Ammon's horn (tissue), 1 donor: ENCODE measurements at regions not wholly inside any gene's neighbourhood (a gene's known extent, or its start where the extent isn't known, plus 50 kb on each side); places are given as distances from the start of the nearest gene placed in this dataset.
A peak's percentile ranks its signal among the peaks of the same experiment; 100 is the strongest.

Experiments
- DNase-seq: peaks from one replicate; pipeline ENCODE4 v3.0.0-alpha.2; 2016; ENCODE audit warnings: low spot score

- no peak for DNase-seq
These were observed 99.9 kb upstream of the TENM3 start for GRCh38 chr4:182143086-182143821.

- peak; percentile 39 for DNase-seq
These were observed 99.2 kb upstream of the TENM3 start for GRCh38 chr4:182143822-182144625.

- no peak for DNase-seq
These were observed 98.4 kb upstream of the TENM3 start for GRCh38 chr4:182144626-182145333.

- no peak for DNase-seq
These were observed 97.8 kb upstream of the TENM3 start for GRCh38 chr4:182145334-182145905.

- no peak for DNase-seq
These were observed 95.8 kb upstream of the TENM3 start for GRCh38 chr4:182147391-182147790.

GRCh38 chr4:182150645-182151044 lies 92.6 kb upstream of the TENM3 start:
- DNase-seq, result no peak

GRCh38 chr4:182155806-182156205 lies 87.4 kb upstream of the TENM3 start:
- DNase-seq, result no peak

- DNase-seq, result no peak
These were observed 80.0 kb upstream of the TENM3 start for GRCh38 chr4:182163180-182163579.

- DNase-seq, result no peak
These were observed 73.6 kb upstream of the TENM3 start for GRCh38 chr4:182169572-182169971.

- DNase-seq, result no peak
These were observed 73.2 kb upstream of the TENM3 start for GRCh38 chr4:182169987-182170386.

GRCh38 chr4:182170417-182170935 lies 72.7 kb upstream of the TENM3 start:
- DNase-seq, result no peak

GRCh38 chr4:182174979-182175378 lies 68.2 kb upstream of the TENM3 start:
- DNase-seq, result no peak

- DNase-seq, result no peak
These were observed 67.2 kb upstream of the TENM3 start for GRCh38 chr4:182175788-182176519.

GRCh38 chr4:182177166-182177565 lies 66.0 kb upstream of the TENM3 start:
- no peak for DNase-seq

- DNase-seq, result no peak
These were observed 64.1 kb upstream of the TENM3 start for GRCh38 chr4:182179105-182179504.

- DNase-seq, result no peak
These were observed 63.5 kb upstream of the TENM3 start for GRCh38 chr4:182179751-182180150.

GRCh38 chr4:182185491-182185890 lies 57.7 kb upstream of the TENM3 start:
- DNase-seq, result no peak

GRCh38 chr4:182187674-182188073 lies 55.5 kb upstream of the TENM3 start:
- DNase-seq, result no peak

GRCh38 chr4:182188622-182189021 lies 54.6 kb upstream of the TENM3 start:
- no peak for DNase-seq

- no peak for DNase-seq
These were observed 53.9 kb upstream of the TENM3 start for GRCh38 chr4:182189103-182189878.

GRCh38 chr4:182190306-182190705 lies 52.9 kb upstream of the TENM3 start:
- DNase-seq, result no peak
